ENCODE measurements at regions not wholly inside any gene's neighbourhood (a gene's known extent, or its start where the extent isn't known, plus 50 kb on each side); places are given as distances from the start of the nearest gene placed in this dataset.

- Histone ChIP-seq H3F3A (ENCODE audit: insufficient read depth, low read length) (no peaks in the 10 kb centered on the region), H3K36me3 (ENCODE audit: insufficient read depth, low read length) (no peaks in the 10 kb centered on the region), H3K9me3 (ENCODE audit: low read length) (0 out of 2 replicates have a peak, but pooled peaks cover 2% of the 10 kb centered on the region), H3K4me1 (ENCODE audit: insufficient read depth, low read length, severe bottlenecking) (no peaks in the 10 kb centered on the region), H3K27me3 (ENCODE audit: insufficient read depth, low read length) (no peaks in the 10 kb centered on the region), H3K9ac (ENCODE audit: low read length) (no peak overlapping the region), H3K4me3 (ENCODE audit: low read depth, low read length, poor library complexity, severe bottlenecking) (no peak overlapping the region), H2AFZ (ENCODE audit: low read length) (no peak overlapping the region), H3K27ac (ENCODE audit: low read depth, low read length, poor library complexity, severe bottlenecking) (no peak overlapping the region), H4K20me1 (ENCODE audit: insufficient read depth, low read length) (no peaks in the 10 kb centered on the region), H3K79me2 (ENCODE audit: insufficient read depth, low read length) (no peaks in the 10 kb centered on the region), H3K4me2 (ENCODE audit: low read length) (no peak overlapping the region), H3K9me2 (ENCODE audit: low read depth, low read length) (no peaks in the 10 kb centered on the region)
- TF ChIP-seq CTCF (IDR thresholded peaks at IDR 0.05; ENCODE audit: low read length), result no peak
- no peak for TF ChIP-seq EZH2 (IDR thresholded peaks at IDR 0.05; ENCODE audit: borderline replicate concordance, low read length)
Measured at GRCh38 chr9:108684288-108685025, 171.3 kb downstream of the ACTL7B start.

DNA sequence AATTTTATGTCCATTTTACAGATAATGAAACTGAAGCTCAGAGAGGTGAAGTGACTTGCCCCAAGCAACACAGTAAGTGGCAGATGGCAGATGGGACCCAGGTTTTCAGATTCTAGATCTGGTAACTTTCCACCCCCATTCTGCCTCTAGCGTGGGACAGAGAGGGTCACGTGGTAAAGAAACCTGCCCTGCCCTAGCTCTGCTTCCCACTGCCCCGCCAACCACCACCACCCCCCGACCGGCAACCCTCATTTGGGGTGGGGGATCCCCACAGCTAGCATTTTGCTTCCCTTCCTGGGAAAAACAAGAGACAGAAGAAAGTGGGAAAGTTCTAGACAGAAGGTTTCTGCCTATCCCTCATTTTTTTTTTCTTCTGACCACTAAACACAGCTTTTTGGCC lies 172.5 kb downstream of the ACTL7B start:
- Histone ChIP-seq H3K4me3 (ENCODE audit: low read depth, low read length, poor library complexity, severe bottlenecking) (no peak overlapping the region), H3K27ac (ENCODE audit: low read depth, low read length, poor library complexity, severe bottlenecking) (no peak overlapping the region), H3K36me3 (ENCODE audit: insufficient read depth, low read length) (no peaks in the 10 kb centered on the region), H3K27me3 (ENCODE audit: insufficient read depth, low read length) (no peaks in the 10 kb centered on the region), H2AFZ (ENCODE audit: low read length) (no peak overlapping the region), H4K20me1 (ENCODE audit: insufficient read depth, low read length) (no peaks in the 10 kb centered on the region), H3K9me3 (ENCODE audit: low read length) (no peaks in the 10 kb centered on the region), H3K9me2 (ENCODE audit: low read depth, low read length) (no peaks in the 10 kb centered on the region), H3F3A (ENCODE audit: insufficient read depth, low read length) (no peaks in the 10 kb centered on the region), H3K9ac (ENCODE audit: low read length) (no peak overlapping the region), H3K4me2 (ENCODE audit: low read length) (no peak overlapping the region), H3K4me1 (ENCODE audit: insufficient read depth, low read length, severe bottlenecking) (no peaks in the 10 kb centered on the region), H3K79me2 (ENCODE audit: insufficient read depth, low read length) (no peaks in the 10 kb centered on the region)
- TF ChIP-seq EZH2 (IDR thresholded peaks at IDR 0.05; ENCODE audit: borderline replicate concordance, low read length), result no peak
- TF ChIP-seq CTCF (IDR thresholded peaks at IDR 0.05; ENCODE audit: low read length), result no peak

DNA sequence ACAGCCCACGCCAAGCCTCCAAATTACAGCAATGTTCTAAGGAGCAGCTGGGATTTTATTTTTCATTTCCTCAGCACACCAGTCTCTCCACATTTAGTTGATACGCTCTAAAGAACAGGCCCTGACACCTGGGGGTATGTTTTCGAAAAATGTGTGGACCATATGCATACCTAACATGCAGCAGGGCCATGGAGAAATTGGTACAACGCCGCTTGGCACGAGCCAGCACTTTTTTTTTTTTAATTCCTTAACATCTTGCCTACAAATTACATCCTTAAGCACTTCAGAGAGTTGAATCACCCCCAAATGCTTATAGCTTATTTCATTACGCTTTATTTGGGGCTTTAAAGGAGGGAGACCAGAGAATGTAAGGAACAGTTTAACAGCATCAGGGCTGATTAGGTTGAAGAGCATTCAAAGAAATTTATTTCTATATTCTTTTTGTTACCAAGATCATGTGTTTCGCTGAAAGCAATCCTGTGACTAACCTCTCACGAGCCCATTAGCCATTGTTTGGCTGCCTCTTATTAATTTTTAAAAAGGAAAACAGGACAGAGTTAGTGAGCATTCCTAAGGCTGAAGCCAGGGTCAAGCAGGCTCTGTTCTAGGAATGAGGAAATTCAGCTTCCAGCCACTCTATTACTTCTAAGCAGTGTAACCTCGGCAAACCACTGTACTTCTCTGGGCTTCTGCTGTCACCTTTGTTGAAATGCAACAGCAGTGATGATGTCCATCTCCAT lies 173.8 kb downstream of the ACTL7B start:
- Histone ChIP-seq H3K36me3 (ENCODE audit: insufficient read depth, low read length) (no peaks in the 10 kb centered on the region), H3K9ac (ENCODE audit: low read length) (no peak overlapping the region), H3K4me3 (ENCODE audit: low read depth, low read length, poor library complexity, severe bottlenecking) (no peak overlapping the region), H3F3A (ENCODE audit: insufficient read depth, low read length) (no peaks in the 10 kb centered on the region), H3K9me2 (ENCODE audit: low read depth, low read length) (no peaks in the 10 kb centered on the region), H4K20me1 (ENCODE audit: insufficient read depth, low read length) (no peaks in the 10 kb centered on the region), H3K27me3 (ENCODE audit: insufficient read depth, low read length) (no peaks in the 10 kb centered on the region), H2AFZ (ENCODE audit: low read length) (no peak overlapping the region), H3K4me1 (ENCODE audit: insufficient read depth, low read length, severe bottlenecking) (no peaks in the 10 kb centered on the region), H3K9me3 (ENCODE audit: low read length) (no peaks in the 10 kb centered on the region), H3K79me2 (ENCODE audit: insufficient read depth, low read length) (no peaks in the 10 kb centered on the region), H3K4me2 (ENCODE audit: low read length) (no peak overlapping the region), H3K27ac (ENCODE audit: low read depth, low read length, poor library complexity, severe bottlenecking) (no peak overlapping the region)
- no peak for TF ChIP-seq EZH2 (IDR thresholded peaks at IDR 0.05; ENCODE audit: borderline replicate concordance, low read length)

All from OCI-LY1 (cell line).